ENCODE measurements at regions not wholly inside any gene's neighbourhood (a gene's known extent, or its start where the extent isn't known, plus 50 kb on each side); places are given as distances from the start of the nearest gene placed in this dataset.

DNA sequence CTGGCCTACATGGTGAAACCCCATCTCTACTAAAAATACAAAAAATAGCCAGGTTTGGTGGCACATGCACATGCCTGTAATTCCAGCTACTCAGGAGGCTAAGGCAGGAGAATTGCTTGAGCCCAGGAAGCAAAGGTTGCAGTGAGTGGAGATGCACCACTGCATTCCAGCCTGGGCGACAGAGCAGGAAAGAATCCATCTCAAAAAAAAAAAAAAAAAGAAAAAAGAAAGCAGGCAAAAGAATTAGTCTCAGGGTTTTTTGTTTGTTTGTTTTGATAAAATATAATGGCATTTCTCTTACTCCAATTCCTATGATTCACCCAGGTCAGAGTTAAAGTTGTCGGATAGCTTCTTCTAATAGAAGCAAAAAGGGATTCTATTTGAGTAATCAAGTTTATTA, 67.0 kb upstream of the ATG10 start:
- TF ChIP-seq, protein P1, sequence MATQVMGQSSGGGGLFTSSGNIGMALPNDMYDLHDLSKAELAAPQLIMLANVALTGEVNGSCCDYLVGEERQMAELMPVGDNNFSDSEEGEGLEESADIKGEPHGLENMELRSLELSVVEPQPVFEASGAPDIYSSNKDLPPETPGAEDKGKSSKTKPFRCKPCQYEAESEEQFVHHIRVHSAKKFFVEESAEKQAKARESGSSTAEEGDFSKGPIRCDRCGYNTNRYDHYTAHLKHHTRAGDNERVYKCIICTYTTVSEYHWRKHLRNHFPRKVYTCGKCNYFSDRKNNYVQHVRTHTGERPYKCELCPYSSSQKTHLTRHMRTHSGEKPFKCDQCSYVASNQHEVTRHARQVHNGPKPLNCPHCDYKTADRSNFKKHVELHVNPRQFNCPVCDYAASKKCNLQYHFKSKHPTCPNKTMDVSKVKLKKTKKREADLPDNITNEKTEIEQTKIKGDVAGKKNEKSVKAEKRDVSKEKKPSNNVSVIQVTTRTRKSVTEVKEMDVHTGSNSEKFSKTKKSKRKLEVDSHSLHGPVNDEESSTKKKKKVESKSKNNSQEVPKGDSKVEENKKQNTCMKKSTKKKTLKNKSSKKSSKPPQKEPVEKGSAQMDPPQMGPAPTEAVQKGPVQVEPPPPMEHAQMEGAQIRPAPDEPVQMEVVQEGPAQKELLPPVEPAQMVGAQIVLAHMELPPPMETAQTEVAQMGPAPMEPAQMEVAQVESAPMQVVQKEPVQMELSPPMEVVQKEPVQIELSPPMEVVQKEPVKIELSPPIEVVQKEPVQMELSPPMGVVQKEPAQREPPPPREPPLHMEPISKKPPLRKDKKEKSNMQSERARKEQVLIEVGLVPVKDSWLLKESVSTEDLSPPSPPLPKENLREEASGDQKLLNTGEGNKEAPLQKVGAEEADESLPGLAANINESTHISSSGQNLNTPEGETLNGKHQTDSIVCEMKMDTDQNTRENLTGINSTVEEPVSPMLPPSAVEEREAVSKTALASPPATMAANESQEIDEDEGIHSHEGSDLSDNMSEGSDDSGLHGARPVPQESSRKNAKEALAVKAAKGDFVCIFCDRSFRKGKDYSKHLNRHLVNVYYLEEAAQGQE (IDR thresholded peaks at IDR 0.05; ENCODE audit: insufficient read depth in 1 of 2, low read depth in 2 of 2, low read length in 2 of 2) = no peak
- no peak for TF ChIP-seq POLR2AphosphoS5 (IDR thresholded peaks at IDR 0.05; ENCODE audit: low read depth, low read length)

Measured in PFSK-1 (cell line).